22Rv1 (cell line): ENCODE measurements at regions not wholly inside any gene's neighbourhood (a gene's known extent, or its start where the extent isn't known, plus 50 kb on each side); places are given as distances from the start of the nearest gene placed in this dataset.

Experiments
- CTCF ChIP-seq: fragments of 450-650 bp; IDR thresholded peaks from 2 replicates; pipeline ENCODE4 v1.5.1; 2017; ENCODE audit warnings: mild to moderate bottlenecking
- ZFX ChIP-seq: fragments of 450-650 bp; IDR thresholded peaks from 2 replicates; pipeline ENCODE4 v1.6.1; 2017; ENCODE audit warnings: antibody characterized with exemption, borderline replicate concordance

GRCh38 chr9:89923174-89923573 is 318.4 kb downstream of the GADD45G start:
- TF ChIP-seq CTCF (no peak), ZFX (no peak)
